BLaER1 treated with 17β-estradiol and CSF1 and Interleukin-3, amounts not matched to agents 10 nM and 100 nM (cell line): ENCODE measurements at regions not wholly inside any gene's neighbourhood (a gene's known extent, or its start where the extent isn't known, plus 50 kb on each side); places are given as distances from the start of the nearest gene placed in this dataset.

Experiments used
- H3K27ac ChIP-seq, 11 experiments: shearing (Covaris generic); formaldehyde crosslinking; 2 replicates each; pipeline ENCODE4 v1.8.1; 2022
- H3K27me3 ChIP-seq, 11 experiments: shearing (Covaris generic); formaldehyde crosslinking; 2 replicates each; pipeline ENCODE4 v1.8.1; 2022
- H3K36me3 ChIP-seq, 11 experiments: shearing (Covaris generic); formaldehyde crosslinking; 2 replicates each; pipeline ENCODE4 v1.8.1; 2022
- H3K4me1 ChIP-seq, 10 experiments: shearing (Covaris generic); formaldehyde crosslinking; 2 replicates each; pipeline ENCODE4 v1.8.1; 2022
- H3K4me2 ChIP-seq, 11 experiments: shearing (Covaris generic); formaldehyde crosslinking; 2 replicates each; pipeline ENCODE4 v1.8.1; 2022
- H3K4me3 ChIP-seq, 10 experiments: shearing (Covaris generic); formaldehyde crosslinking; 2 replicates each; pipeline ENCODE4 v1.8.1; 2022
- H3K9ac ChIP-seq, 11 experiments: shearing (Covaris generic); formaldehyde crosslinking; 2 replicates each; pipeline ENCODE4 v1.8.1; 2022
- H3K9me3 ChIP-seq, 11 experiments: shearing (Covaris generic); formaldehyde crosslinking; replicated peaks in 1 of 11; 2 replicates each; pipeline ENCODE4 v1.8.1; 2022
- H4K20me1 ChIP-seq, 11 experiments: shearing (Covaris generic); formaldehyde crosslinking; 2 replicates each; pipeline ENCODE4 v1.8.1; 2022
- Cebpa-rat ChIP-seq, 11 experiments: shearing (Covaris generic); IDR thresholded peaks; 2 replicates each; pipeline ENCODE4 v1.8.1; 2022

- no peak for TF ChIP-seq Cebpa-rat (IDR thresholded peaks at IDR 0.05)
- Histone ChIP-seq H3K27ac (no peak overlapping the region), H4K20me1 (no peaks in the 10 kb centered on the region), H3K4me3 (no peak overlapping the region), H3K9ac (no peak overlapping the region), H3K9me3 (peaks cover 9 to 14% (median 12%) of the 10 kb centered on the region in 11 experiments), H3K4me1 (no peaks in the 10 kb centered on the region), H3K36me3 (no peaks in the 10 kb centered on the region), H3K27me3 (no peaks in the 10 kb centered on the region), H3K4me2 (no peak overlapping the region)
Measured at GRCh38 chr15:46178138-46178537, 543.3 kb downstream of the SQOR start.

- no peaks in the 10 kb centered on the region for H3K4me1 ChIP-seq
- TF ChIP-seq Cebpa-rat (IDR thresholded peaks at IDR 0.05) = no peak
- no peaks in the 10 kb centered on the region for H3K27me3 ChIP-seq
- no peak overlapping the region for H3K9ac ChIP-seq
- H3K4me3 ChIP-seq = no peak overlapping the region
- H3K27ac ChIP-seq = no peak overlapping the region
- no peaks in the 10 kb centered on the region for H4K20me1 ChIP-seq
- H3K4me2 ChIP-seq = no peak overlapping the region
- H3K36me3 ChIP-seq = no peaks in the 10 kb centered on the region
- H3K9me3 ChIP-seq = peaks cover 6 to 17% (median 11%) of the 10 kb centered on the region in 11 experiments; a peak in 16 of 22 replicates
Measured at GRCh38 chr15:46207341-46207740, 572.5 kb downstream of the SQOR start.

DNA sequence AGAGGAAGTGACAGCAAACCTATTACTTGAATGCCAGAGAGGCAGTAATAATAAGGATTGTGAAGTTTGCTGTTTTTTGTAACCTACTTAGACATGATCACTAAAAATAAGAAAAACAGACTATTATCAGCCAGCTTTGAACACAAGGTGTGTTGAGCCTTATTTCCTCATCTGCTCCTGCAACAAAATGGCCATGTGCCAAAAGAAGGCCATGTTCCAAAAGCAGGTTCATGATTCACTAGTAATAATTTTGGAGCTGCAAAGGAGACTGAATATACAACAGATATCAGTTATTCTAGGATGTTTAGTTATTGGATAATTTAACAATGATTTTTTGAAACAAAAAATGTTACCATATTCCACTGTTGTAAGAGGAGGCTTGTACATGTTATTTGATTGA is 578.7 kb downstream of the SQOR start:
- H3K9me3 ChIP-seq = peaks cover 6 to 14% (median 7%) of the 10 kb centered on the region in 11 experiments; a peak in 15 of 22 replicates
- H3K9ac ChIP-seq = no peak overlapping the region
- H3K27ac ChIP-seq = no peak overlapping the region
- H3K4me2 ChIP-seq = no peak overlapping the region
- H4K20me1 ChIP-seq = no peaks in the 10 kb centered on the region
- no peaks in the 10 kb centered on the region for H3K36me3 ChIP-seq
- no peaks in the 10 kb centered on the region for H3K27me3 ChIP-seq
- no peaks in the 10 kb centered on the region for H3K4me1 ChIP-seq
- H3K4me3 ChIP-seq = no peak overlapping the region
- TF ChIP-seq Cebpa-rat (IDR thresholded peaks at IDR 0.05) = no peak

GRCh38 chr15:46222826-46223225 is 588.0 kb downstream of the SQOR start:
- no peaks in the 10 kb centered on the region for H3K9me3 ChIP-seq
- no peaks in the 10 kb centered on the region for H4K20me1 ChIP-seq
- no peak overlapping the region for H3K4me3 ChIP-seq
- H3K9ac ChIP-seq = no peak overlapping the region
- H3K36me3 ChIP-seq = no peaks in the 10 kb centered on the region
- no peak overlapping the region for H3K4me2 ChIP-seq
- H3K27ac ChIP-seq = no peak overlapping the region
- H3K4me1 ChIP-seq = no peaks in the 10 kb centered on the region
- TF ChIP-seq Cebpa-rat (IDR thresholded peaks at IDR 0.05) = no peak
- H3K27me3 ChIP-seq = no peaks in the 10 kb centered on the region

DNA sequence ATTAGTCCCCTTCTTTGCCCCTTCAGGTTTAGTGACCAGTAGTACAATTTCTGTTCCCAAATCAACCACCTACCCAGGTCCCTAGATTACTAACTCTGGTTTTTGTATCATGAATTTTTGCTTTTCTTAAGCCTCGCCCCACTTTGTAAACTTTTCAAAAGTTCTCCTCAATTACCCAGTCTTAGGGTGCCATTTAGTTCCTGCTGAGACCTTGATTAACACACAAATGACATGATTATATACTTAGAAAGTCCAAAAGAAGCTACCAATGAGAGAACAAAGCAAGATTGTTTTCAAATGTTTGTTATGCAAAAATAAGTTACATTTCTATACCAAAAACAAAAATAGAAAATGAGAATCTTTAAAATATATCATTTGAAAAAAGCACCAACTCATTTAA is 594.4 kb downstream of the SQOR start:
- Histone ChIP-seq H3K4me3 (no peak overlapping the region), H4K20me1 (no peaks in the 10 kb centered on the region), H3K4me2 (no peak overlapping the region), H3K36me3 (no peaks in the 10 kb centered on the region), H3K27me3 (no peaks in the 10 kb centered on the region), H3K4me1 (no peaks in the 10 kb centered on the region), H3K9ac (no peak overlapping the region), H3K9me3 (no peaks in the 10 kb centered on the region), H3K27ac (no peak overlapping the region)
- TF ChIP-seq Cebpa-rat (IDR thresholded peaks at IDR 0.05) = no peak

- H3K27ac ChIP-seq = no peak overlapping the region
Measured at GRCh38 chr15:46231786-46232185, 597.0 kb downstream of the SQOR start.

DNA sequence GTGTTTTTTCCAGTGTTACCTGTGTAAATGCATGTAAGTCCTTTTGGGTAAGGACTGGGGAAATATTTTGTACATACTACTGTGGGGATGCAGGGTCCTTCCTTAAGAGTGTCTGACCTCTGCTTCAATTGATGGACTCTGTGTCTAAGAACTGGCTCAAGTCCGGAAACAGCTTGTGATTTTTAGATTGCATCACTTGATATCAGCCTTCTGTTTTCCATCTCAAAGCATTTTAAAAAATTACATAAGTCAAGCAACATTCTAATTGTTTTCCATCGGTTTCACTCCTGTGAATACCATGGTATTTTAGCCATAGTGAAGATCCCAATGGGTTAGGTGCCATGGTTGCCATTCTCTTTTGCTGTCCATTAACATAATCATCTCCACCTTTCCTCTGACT is 597.6 kb downstream of the SQOR start:
- Histone ChIP-seq H4K20me1 (no peaks in the 10 kb centered on the region), H3K9me3 (no peaks in the 10 kb centered on the region), H3K36me3 (no peaks in the 10 kb centered on the region), H3K27me3 (no peaks in the 10 kb centered on the region), H3K4me1 (no peaks in the 10 kb centered on the region), H3K9ac (no peak overlapping the region), H3K4me3 (no peak overlapping the region), H3K4me2 (no peak overlapping the region), H3K27ac (no peak overlapping the region)
- no peak for TF ChIP-seq Cebpa-rat (IDR thresholded peaks at IDR 0.05)

More at GRCh38 chr15:46231786-46232185, 597.0 kb downstream of the SQOR start:
- Histone ChIP-seq H3K36me3 (no peaks in the 10 kb centered on the region), H4K20me1 (no peaks in the 10 kb centered on the region), H3K4me3 (no peak overlapping the region), H3K4me1 (no peaks in the 10 kb centered on the region), H3K9ac (no peak overlapping the region), H3K4me2 (no peak overlapping the region), H3K9me3 (no peaks in the 10 kb centered on the region), H3K27me3 (no peaks in the 10 kb centered on the region)
- TF ChIP-seq Cebpa-rat (IDR thresholded peaks at IDR 0.05) = no peak

DNA sequence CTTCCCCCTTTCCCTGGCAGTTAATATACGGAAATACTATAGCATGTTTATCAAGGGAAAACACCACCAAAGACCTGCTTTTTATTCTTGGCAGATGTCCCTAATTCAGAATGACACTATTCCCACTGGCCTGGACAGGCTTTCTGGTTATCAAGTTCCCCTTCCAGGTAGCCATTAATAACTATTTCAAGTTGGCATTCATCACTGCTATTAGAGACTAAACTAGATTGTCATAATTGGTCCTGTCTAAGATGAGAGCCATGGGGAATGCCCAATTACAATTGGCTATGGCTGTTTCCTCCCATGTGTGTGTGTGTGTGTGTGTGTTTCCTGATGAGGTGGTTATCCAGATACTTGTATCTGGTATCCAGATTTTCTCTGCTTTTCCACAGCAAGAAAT is 608.1 kb downstream of the SQOR start:
- H3K27me3 ChIP-seq = no peaks in the 10 kb centered on the region
- TF ChIP-seq Cebpa-rat (IDR thresholded peaks at IDR 0.05) = no peak
- no peak overlapping the region for H3K4me2 ChIP-seq
- H3K9ac ChIP-seq = no peak overlapping the region
- peaks cover 0 to under 1% (median 0%) of the 10 kb centered on the region in 11 experiments; a peak in 1 of 22 replicates for H3K9me3 ChIP-seq
- no peak overlapping the region for H3K27ac ChIP-seq
- H3K4me1 ChIP-seq = no peaks in the 10 kb centered on the region
- no peak overlapping the region for H3K4me3 ChIP-seq
- H3K36me3 ChIP-seq = no peaks in the 10 kb centered on the region
- H4K20me1 ChIP-seq = no peaks in the 10 kb centered on the region

DNA sequence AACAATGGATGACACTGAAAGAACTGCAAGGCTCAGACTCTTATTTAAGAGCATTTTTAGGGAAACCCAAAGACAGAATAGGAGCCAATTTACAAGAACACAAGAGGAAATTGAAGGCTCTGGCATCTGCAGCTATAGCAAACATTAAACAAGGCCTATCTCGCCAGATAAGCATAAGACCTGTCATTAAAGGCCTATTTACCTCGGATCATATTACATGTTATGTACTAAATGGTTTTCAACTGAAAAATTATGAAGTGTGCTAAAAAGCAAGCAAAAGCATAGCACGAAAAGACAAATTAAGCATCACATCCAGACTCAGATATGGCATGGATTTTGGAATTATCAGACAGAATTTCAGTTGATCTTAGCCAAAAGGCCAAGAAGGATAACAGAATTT is 617.1 kb downstream of the SQOR start:
- H3K36me3 ChIP-seq = no peaks in the 10 kb centered on the region
- H3K4me1 ChIP-seq = no peaks in the 10 kb centered on the region
- H3K9ac ChIP-seq = no peak overlapping the region
- H3K9me3 ChIP-seq = no peaks in the 10 kb centered on the region
- H3K27me3 ChIP-seq = no peaks in the 10 kb centered on the region
- H3K4me3 ChIP-seq = no peak overlapping the region
- H4K20me1 ChIP-seq = no peaks in the 10 kb centered on the region
- no peak overlapping the region for H3K4me2 ChIP-seq
- no peak overlapping the region for H3K27ac ChIP-seq
- TF ChIP-seq Cebpa-rat (IDR thresholded peaks at IDR 0.05) = no peak

DNA sequence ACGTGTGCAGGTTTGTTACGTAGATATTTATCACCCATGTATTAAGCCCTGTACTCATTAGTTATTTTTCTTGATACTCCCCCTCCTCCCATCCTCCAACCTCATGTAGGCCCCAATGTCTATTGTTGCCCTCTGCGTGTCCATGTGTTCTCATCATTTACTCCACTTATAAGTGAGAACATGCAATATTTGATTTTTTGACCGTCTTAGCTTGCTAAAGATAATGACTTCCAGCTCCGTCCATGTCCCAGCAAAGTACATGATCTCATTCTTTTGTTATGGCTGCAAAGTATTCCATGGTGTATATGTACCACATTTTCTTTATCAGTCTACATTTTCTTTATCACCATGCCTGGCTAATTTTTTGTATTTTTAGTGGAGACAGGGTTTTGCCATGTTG is 623.2 kb downstream of the SQOR start:
- Histone ChIP-seq H3K4me2 (no peak overlapping the region), H3K27me3 (no peaks in the 10 kb centered on the region), H3K36me3 (no peaks in the 10 kb centered on the region), H3K4me3 (no peak overlapping the region), H3K27ac (no peak overlapping the region), H3K9ac (no peak overlapping the region), H4K20me1 (no peaks in the 10 kb centered on the region), H3K9me3 (peaks cover 0 to 14% (median 0%) of the 10 kb centered on the region in 11 experiments; a peak in 2 of 22 replicates), H3K4me1 (no peaks in the 10 kb centered on the region)
- no peak for TF ChIP-seq Cebpa-rat (IDR thresholded peaks at IDR 0.05)
